ENCODE measurements at regions not wholly inside any gene's neighbourhood (a gene's known extent, or its start where the extent isn't known, plus 50 kb on each side); places are given as distances from the start of the nearest gene placed in this dataset.

DNA sequence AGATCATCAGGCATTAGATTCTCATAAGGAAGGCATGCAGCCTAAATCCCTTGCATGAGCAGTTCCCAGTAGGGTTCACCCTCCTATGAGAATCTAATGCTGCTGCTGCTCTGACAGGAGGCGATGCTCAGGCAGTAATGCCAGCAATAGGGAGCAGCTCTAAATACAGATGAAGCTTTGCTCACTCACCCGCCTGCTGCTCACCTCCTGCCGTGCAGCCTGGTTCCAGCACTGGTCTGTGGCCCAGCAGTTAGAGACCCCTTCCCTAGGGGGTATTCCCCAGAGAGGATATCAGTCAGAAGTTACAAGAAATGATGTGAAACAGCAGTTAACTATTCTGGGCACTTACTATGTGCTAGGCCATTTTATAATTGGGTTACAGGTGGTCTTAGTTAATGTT lies 226.0 kb downstream of the KCNJ3 start:
- intact Hi-C loops (cut with micrococcal nuclease): no loop called here

GRCh38 chr2:154914561-154914960 lies 216.1 kb downstream of the KCNJ3 start:
- Histone ChIP-seq H2AFZ (ENCODE audit: low read length) (no peak overlapping the region), H3K9ac (ENCODE audit: low read length) (no peak overlapping the region), H3K4me3 (ENCODE audit: low read length) (no peak overlapping the region), H3K27me3 (ENCODE audit: low read length) (no peaks in the 10 kb centered on the region), H3K79me2 (ENCODE audit: low read length) (no peaks in the 10 kb centered on the region), H3K9me2 (replicated peaks; ENCODE audit: low read length) (no peaks in the 10 kb centered on the region), H3K4me1 (ENCODE audit: insufficient read depth, low read length) (no peaks in the 10 kb centered on the region), H3F3A (ENCODE audit: low read length, unreplicated experiment) (no peaks in the 10 kb centered on the region), H3K36me3 (ENCODE audit: low read depth, low read length) (no peaks in the 10 kb centered on the region), H3K4me2 (ENCODE audit: low read length) (no peak overlapping the region), H4K20me1 (ENCODE audit: low read length) (no peaks in the 10 kb centered on the region), H3K27ac (ENCODE audit: low read length) (no peak overlapping the region), H3K9me3 (ENCODE audit: low read length) (no peaks in the 10 kb centered on the region)
- CTCF ChIA-PET: no interaction called here
- no TSS peak for BruUV-seq (replicated peaks)
- intact Hi-C loops (cut with micrococcal nuclease): no loop called here
- no peak for DNase-seq
- ATAC-seq: no peak
- POLR2A ChIA-PET (ENCODE audit: unreplicated experiment): no interaction called here
- no peak for TF ChIP-seq EZH2phosphoT487 (IDR thresholded peaks at IDR 0.05; ENCODE audit: borderline replicate concordance, low read length)
- TF ChIP-seq, protein P1, sequence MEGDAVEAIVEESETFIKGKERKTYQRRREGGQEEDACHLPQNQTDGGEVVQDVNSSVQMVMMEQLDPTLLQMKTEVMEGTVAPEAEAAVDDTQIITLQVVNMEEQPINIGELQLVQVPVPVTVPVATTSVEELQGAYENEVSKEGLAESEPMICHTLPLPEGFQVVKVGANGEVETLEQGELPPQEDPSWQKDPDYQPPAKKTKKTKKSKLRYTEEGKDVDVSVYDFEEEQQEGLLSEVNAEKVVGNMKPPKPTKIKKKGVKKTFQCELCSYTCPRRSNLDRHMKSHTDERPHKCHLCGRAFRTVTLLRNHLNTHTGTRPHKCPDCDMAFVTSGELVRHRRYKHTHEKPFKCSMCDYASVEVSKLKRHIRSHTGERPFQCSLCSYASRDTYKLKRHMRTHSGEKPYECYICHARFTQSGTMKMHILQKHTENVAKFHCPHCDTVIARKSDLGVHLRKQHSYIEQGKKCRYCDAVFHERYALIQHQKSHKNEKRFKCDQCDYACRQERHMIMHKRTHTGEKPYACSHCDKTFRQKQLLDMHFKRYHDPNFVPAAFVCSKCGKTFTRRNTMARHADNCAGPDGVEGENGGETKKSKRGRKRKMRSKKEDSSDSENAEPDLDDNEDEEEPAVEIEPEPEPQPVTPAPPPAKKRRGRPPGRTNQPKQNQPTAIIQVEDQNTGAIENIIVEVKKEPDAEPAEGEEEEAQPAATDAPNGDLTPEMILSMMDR (conservative IDR thresholded peaks at IDR 0.05; ENCODE audit: low read depth, low read length): no peak
- TF ChIP-seq EZH2 (IDR thresholded peaks at IDR 0.05; ENCODE audit: low read length, unreplicated experiment): no peak

More for the DNA sequence above, 226.0 kb downstream of the KCNJ3 start:
- CTCF ChIA-PET: no interaction called here
- no peaks in the 10 kb centered on the region for H3K4me1 ChIP-seq (ENCODE audit: insufficient read depth, low read length)
- H3K4me3 ChIP-seq (ENCODE audit: low read length): no peak overlapping the region
- H4K20me1 ChIP-seq (ENCODE audit: low read length): no peaks in the 10 kb centered on the region
- no peaks in the 10 kb centered on the region for H3K79me2 ChIP-seq (ENCODE audit: low read length)
- peaks cover 4% of the 10 kb centered on the region; the same call in 1 of the 2 replicates for H3K9me3 ChIP-seq (ENCODE audit: low read length)
- POLR2A ChIA-PET (ENCODE audit: unreplicated experiment): no interaction called here
- TF ChIP-seq, protein P1 (conservative IDR thresholded peaks at IDR 0.05; ENCODE audit: low read depth, low read length): no peak
- TF ChIP-seq EZH2phosphoT487 (IDR thresholded peaks at IDR 0.05; ENCODE audit: borderline replicate concordance, low read length) (no peak), EZH2 (IDR thresholded peaks at IDR 0.05; ENCODE audit: low read length, unreplicated experiment) (no peak)
- no peak for ATAC-seq
- H3K27ac ChIP-seq (ENCODE audit: low read length): no peak overlapping the region
- BruUV-seq (replicated peaks): no TSS peak
- H3K36me3 ChIP-seq (ENCODE audit: low read depth, low read length): no peaks in the 10 kb centered on the region
- H3K9ac ChIP-seq (ENCODE audit: low read length): no peak overlapping the region
- no peak for DNase-seq
- H3K4me2 ChIP-seq (ENCODE audit: low read length): no peak overlapping the region
- H3K27me3 ChIP-seq (ENCODE audit: low read length): no peaks in the 10 kb centered on the region
- no peaks in the 10 kb centered on the region for H3K9me2 ChIP-seq (replicated peaks; ENCODE audit: low read length)
- no peak overlapping the region for H2AFZ ChIP-seq (ENCODE audit: low read length)
- no peaks in the 10 kb centered on the region for H3F3A ChIP-seq (ENCODE audit: low read length, unreplicated experiment)

- CTCF ChIA-PET: no interaction called here
- Histone ChIP-seq H3K9me2 (replicated peaks; ENCODE audit: low read length) (no peaks in the 10 kb centered on the region), H3K36me3 (ENCODE audit: low read depth, low read length) (no peaks in the 10 kb centered on the region), H3F3A (ENCODE audit: low read length, unreplicated experiment) (no peaks in the 10 kb centered on the region), H3K27ac (ENCODE audit: low read length) (no peak overlapping the region), H3K9me3 (ENCODE audit: low read length) (no peaks in the 10 kb centered on the region), H2AFZ (ENCODE audit: low read length) (no peak overlapping the region), H3K79me2 (ENCODE audit: low read length) (no peaks in the 10 kb centered on the region), H3K9ac (ENCODE audit: low read length) (no peak overlapping the region), H3K4me3 (ENCODE audit: low read length) (no peak overlapping the region), H3K4me2 (ENCODE audit: low read length) (no peak overlapping the region), H3K4me1 (ENCODE audit: insufficient read depth, low read length) (no peaks in the 10 kb centered on the region), H3K27me3 (ENCODE audit: low read length) (no peaks in the 10 kb centered on the region), H4K20me1 (ENCODE audit: low read length) (no peaks in the 10 kb centered on the region)
- DNase-seq (no peak), ATAC-seq (no peak)
- intact Hi-C loops (cut with micrococcal nuclease): no loop called here
- POLR2A ChIA-PET (ENCODE audit: unreplicated experiment): no interaction called here
- BruUV-seq (replicated peaks): no TSS peak
- TF ChIP-seq, protein P1 (conservative IDR thresholded peaks at IDR 0.05; ENCODE audit: low read depth, low read length): no peak
- no peak for TF ChIP-seq EZH2phosphoT487 (IDR thresholded peaks at IDR 0.05; ENCODE audit: borderline replicate concordance, low read length)
- no peak for TF ChIP-seq EZH2 (IDR thresholded peaks at IDR 0.05; ENCODE audit: low read length, unreplicated experiment)
Measured at GRCh38 chr2:154912215-154912614, 213.7 kb downstream of the KCNJ3 start.
